HEK293T (cell line): ENCODE measurements at regions not wholly inside any gene's neighbourhood (a gene's known extent, or its start where the extent isn't known, plus 50 kb on each side); places are given as distances from the start of the nearest gene placed in this dataset.

Experiments used
- CTBP1 ChIP-seq: fragments of 450-650 bp; IDR thresholded peaks from 2 replicates; pipeline ENCODE4 v1.6.1; 2016; ENCODE audit warnings: borderline replicate concordance
- ELF4 ChIP-seq: fragments of 450-650 bp; IDR thresholded peaks from 2 replicates; pipeline ENCODE4 v1.6.1; 2017; ENCODE audit warnings: antibody characterized with exemption
- FOXK2 ChIP-seq: fragments of 450-650 bp; IDR thresholded peaks from 2 replicates; pipeline ENCODE4 v1.6.1; 2016; ENCODE audit warnings: mild to moderate bottlenecking
- FOXM1 ChIP-seq: fragments of 450-650 bp; IDR thresholded peaks from 2 replicates; pipeline ENCODE4 v1.6.1; 2017; ENCODE audit warnings: mild to moderate bottlenecking, borderline replicate concordance
- HDGF ChIP-seq: fragments of 450-650 bp; IDR thresholded peaks from 2 replicates; pipeline ENCODE4 v1.6.1; 2017; ENCODE audit warnings: antibody characterized with exemption, borderline replicate concordance
- NFRKB ChIP-seq: fragments of 450-650 bp; IDR thresholded peaks from 2 replicates; pipeline ENCODE4 v1.6.1; 2016; ENCODE audit warnings: mild to moderate bottlenecking, moderate library complexity
- SUZ12 ChIP-seq: fragments of 450-650 bp; IDR thresholded peaks from 2 replicates; pipeline ENCODE4 v1.6.1; 2016; ENCODE audit warnings: mild to moderate bottlenecking
- ZNF384 ChIP-seq: fragments of 450-650 bp; IDR thresholded peaks from 2 replicates; pipeline ENCODE4 v1.6.1; 2016

DNA sequence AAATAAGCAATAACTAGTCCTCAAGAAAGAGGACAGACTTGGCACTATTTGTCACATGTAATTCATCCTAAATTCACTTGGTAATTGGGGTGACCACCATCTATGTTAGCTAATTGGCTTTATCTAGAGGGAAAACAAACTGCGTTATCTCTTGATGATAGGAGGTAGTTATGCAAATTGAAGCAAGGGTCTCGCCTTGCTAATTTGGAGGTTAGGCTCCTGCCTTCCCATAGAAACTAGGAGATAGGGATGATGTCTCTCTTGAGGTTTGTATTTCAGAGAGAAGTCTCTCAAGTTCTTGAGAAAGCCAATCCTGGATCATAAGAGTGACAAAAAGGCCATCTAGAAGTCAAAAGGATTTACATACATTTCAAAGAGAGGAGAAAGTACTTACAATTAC is 179.9 kb downstream of the SLITRK6 start:
- TF ChIP-seq FOXK2 (no peak), HDGF (no peak), FOXM1 (no peak), NFRKB (no peak), CTBP1 (no peak), ZNF384 (no peak), ELF4 (no peak), SUZ12 (no peak)
